ENCODE measurements at regions not wholly inside any gene's neighbourhood (a gene's known extent, or its start where the extent isn't known, plus 50 kb on each side); places are given as distances from the start of the nearest gene placed in this dataset.

DNA sequence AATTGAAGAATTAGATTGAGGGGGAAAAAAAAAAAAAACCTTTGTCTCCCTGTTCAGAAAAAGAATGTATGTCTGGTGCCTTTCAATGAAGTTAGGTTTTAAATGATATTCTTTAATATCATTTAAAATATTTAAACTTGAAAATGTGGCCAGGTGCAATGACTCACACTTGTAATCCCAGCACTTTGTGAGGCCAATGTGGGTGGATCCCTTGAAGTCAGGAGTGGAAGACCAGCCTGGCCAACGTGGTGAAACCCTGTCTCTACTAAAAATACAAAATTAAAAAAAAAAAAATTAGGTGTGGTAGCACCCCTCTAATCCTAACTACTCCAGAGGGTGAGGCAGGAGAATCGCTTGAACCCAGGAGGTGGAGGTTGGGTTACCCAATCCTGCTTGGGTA is 111.1 kb upstream of the RASA1 start:
- TF ChIP-seq POLR2A (IDR thresholded peaks at IDR 0.05) = no peak
- TF ChIP-seq, protein P1, sequence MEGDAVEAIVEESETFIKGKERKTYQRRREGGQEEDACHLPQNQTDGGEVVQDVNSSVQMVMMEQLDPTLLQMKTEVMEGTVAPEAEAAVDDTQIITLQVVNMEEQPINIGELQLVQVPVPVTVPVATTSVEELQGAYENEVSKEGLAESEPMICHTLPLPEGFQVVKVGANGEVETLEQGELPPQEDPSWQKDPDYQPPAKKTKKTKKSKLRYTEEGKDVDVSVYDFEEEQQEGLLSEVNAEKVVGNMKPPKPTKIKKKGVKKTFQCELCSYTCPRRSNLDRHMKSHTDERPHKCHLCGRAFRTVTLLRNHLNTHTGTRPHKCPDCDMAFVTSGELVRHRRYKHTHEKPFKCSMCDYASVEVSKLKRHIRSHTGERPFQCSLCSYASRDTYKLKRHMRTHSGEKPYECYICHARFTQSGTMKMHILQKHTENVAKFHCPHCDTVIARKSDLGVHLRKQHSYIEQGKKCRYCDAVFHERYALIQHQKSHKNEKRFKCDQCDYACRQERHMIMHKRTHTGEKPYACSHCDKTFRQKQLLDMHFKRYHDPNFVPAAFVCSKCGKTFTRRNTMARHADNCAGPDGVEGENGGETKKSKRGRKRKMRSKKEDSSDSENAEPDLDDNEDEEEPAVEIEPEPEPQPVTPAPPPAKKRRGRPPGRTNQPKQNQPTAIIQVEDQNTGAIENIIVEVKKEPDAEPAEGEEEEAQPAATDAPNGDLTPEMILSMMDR (IDR thresholded peaks at IDR 0.05) = no peak
